MCF 10A (cell line): ENCODE measurements at regions not wholly inside any gene's neighbourhood (a gene's known extent, or its start where the extent isn't known, plus 50 kb on each side); places are given as distances from the start of the nearest gene placed in this dataset.

Experiments used
- BruUV-seq: library from RNA; stranded (reverse); fragments of 400-500 nt; replicated peaks from 2 replicates; lab custom pipeline; 2021; lab: Mats Ljungman, UMichigan
- CTCF ChIA-PET: fragments of 300-600 bp; sonication (Branson Sonifier 250); formaldehyde crosslinking; extraction: SDS; loops from one replicate; lab custom pipeline; 2021; ENCODE audit warnings: antibody characterized with exemption, inconsistent platforms; lab: Yijun Ruan, JAX
- POLR2A ChIA-PET: fragments of 300-600, 350-650 bp; sonication (Branson Sonifier 250); formaldehyde crosslinking; extraction: SDS; loops from one replicate; lab custom pipeline; 2020; ENCODE audit warnings: antibody characterized with exemption, inconsistent platforms; lab: Yijun Ruan, JAX
- DNase-seq: peaks from one replicate; pipeline ENCODE4 v3.0.0-alpha.2; 2018; ENCODE audit not compliant: unreplicated experiment
- H3K27ac Mint-ChIP-seq: one replicate; pipeline ENCODE4 v1.8.0; 2022; ENCODE audit warnings: mild to moderate bottlenecking, low read depth, mixed read lengths; ENCODE audit not compliant: unreplicated experiment
- H3K27me3 Mint-ChIP-seq: one replicate; pipeline ENCODE4 v1.8.0; 2022; ENCODE audit warnings: mixed read lengths; ENCODE audit not compliant: insufficient read depth, unreplicated experiment
- H3K36me3 Mint-ChIP-seq: one replicate; pipeline ENCODE4 v1.8.0; 2022; ENCODE audit warnings: mild to moderate bottlenecking, moderate library complexity, mixed read lengths; ENCODE audit not compliant: insufficient read depth, unreplicated experiment
- H3K4me1 Mint-ChIP-seq: one replicate; pipeline ENCODE4 v1.8.0; 2022; ENCODE audit warnings: mixed read lengths; ENCODE audit not compliant: insufficient read depth, unreplicated experiment
- H3K4me3 Mint-ChIP-seq: one replicate; pipeline ENCODE4 v1.8.0; 2022; ENCODE audit warnings: mild to moderate bottlenecking, moderate library complexity, mixed read lengths; ENCODE audit not compliant: unreplicated experiment
- H3K9me3 Mint-ChIP-seq: one replicate; pipeline ENCODE4 v1.8.0; 2022; ENCODE audit warnings: mixed read lengths; ENCODE audit not compliant: unreplicated experiment
- intact Hi-C: fragments of 100-400 bp; cut with micrococcal nuclease; formaldehyde crosslinking; loops from 2 replicates; pipeline ENCODE4 v1.14.1; 2022
- TF ChIP-seq, protein P1 (sequence below): fragments of 200-600 bp; IDR thresholded peaks from one replicate; pipeline ENCODE4 v1.8.0; 2022; ENCODE audit warnings: antibody characterized with exemption, mild to moderate bottlenecking; ENCODE audit not compliant: unreplicated experiment

DNA sequence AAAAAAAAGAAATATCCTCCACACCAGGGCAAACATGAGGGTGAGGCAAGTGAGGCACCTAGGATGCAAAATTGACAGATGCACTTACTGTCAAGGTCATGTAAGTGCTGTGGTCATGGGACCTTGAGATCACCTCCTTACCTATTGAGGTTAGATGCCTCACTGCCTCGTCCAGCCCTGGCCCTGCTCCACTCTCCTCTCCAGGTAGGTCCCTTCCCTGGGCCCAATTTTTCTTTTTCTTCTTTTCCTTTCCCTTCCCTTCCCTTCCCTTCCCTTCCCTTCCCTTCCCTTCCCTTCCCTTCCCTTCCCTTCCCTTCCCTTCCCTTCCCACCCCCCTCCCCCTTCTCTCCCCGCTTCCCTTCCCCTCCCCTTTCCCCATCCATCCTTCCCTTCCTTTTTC, 71.1 kb upstream of the DLG1 start:
- Mint-ChIP-seq H3K36me3 (peaks cover 2% of the 10 kb centered on the region), H3K9me3 (no peaks in the 10 kb centered on the region), H3K4me1 (peaks cover 49% of the 10 kb centered on the region), H3K27me3 (no peaks in the 10 kb centered on the region), H3K27ac (no peak overlapping the region), H3K4me3 (no peak overlapping the region)
- DNase-seq, result no peak
- intact Hi-C loops, result no loop called here
- TF ChIP-seq, protein P1, sequence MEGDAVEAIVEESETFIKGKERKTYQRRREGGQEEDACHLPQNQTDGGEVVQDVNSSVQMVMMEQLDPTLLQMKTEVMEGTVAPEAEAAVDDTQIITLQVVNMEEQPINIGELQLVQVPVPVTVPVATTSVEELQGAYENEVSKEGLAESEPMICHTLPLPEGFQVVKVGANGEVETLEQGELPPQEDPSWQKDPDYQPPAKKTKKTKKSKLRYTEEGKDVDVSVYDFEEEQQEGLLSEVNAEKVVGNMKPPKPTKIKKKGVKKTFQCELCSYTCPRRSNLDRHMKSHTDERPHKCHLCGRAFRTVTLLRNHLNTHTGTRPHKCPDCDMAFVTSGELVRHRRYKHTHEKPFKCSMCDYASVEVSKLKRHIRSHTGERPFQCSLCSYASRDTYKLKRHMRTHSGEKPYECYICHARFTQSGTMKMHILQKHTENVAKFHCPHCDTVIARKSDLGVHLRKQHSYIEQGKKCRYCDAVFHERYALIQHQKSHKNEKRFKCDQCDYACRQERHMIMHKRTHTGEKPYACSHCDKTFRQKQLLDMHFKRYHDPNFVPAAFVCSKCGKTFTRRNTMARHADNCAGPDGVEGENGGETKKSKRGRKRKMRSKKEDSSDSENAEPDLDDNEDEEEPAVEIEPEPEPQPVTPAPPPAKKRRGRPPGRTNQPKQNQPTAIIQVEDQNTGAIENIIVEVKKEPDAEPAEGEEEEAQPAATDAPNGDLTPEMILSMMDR, result no peak
- ChIA-PET CTCF (no interaction called here), POLR2A (interaction anchor here (1.4 to 4.7 kb wide), 2 partner anchors 49 to 71 kb away, joined by 5 to 36 read pairs; partner anchors contain the start of gene DLG1)
- no TSS peak for BruUV-seq

DNA sequence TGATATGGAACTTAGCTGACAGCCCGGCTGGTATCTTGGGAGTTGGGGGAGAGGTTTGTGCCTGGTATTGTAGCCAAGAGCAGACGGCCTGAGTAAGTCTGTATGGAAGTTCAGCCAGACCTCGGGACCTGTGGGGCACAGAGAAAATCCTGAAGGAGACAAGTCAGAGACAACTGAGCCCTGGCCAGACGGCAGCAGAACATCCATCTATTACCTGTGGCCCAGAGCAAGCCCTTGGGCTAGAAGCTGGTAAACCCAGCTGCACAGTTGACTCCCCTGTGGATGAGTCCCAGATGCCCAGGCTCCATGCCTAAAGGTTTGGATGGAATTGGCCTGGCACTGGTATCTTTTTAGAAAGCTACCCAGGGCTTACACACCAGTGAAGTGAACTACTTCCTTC, 70.4 kb upstream of the DLG1 start:
- H3K27me3 Mint-ChIP-seq, result no peaks in the 10 kb centered on the region
- TF ChIP-seq, protein P1, result no peak
- H3K4me3 Mint-ChIP-seq, result no peak overlapping the region
- peaks cover 51% of the 10 kb centered on the region for H3K4me1 Mint-ChIP-seq
- CTCF ChIA-PET, result interaction anchor here (1.2 kb wide), 1 partner anchor 27 kb away, joined by 3 read pairs; no protein-coding TSS in a partner anchor
- DNase-seq, result no peak
- H3K36me3 Mint-ChIP-seq, result no peaks in the 10 kb centered on the region
- no peak overlapping the region for H3K27ac Mint-ChIP-seq
- intact Hi-C loops, result no loop called here
- POLR2A ChIA-PET, result interaction anchor here (1.0 to 1.4 kb wide), 2 partner anchors 48 to 55 kb away, joined by 3 to 5 read pairs; no protein-coding TSS in a partner anchor
- H3K9me3 Mint-ChIP-seq, result no peaks in the 10 kb centered on the region
- no TSS peak for BruUV-seq

DNA sequence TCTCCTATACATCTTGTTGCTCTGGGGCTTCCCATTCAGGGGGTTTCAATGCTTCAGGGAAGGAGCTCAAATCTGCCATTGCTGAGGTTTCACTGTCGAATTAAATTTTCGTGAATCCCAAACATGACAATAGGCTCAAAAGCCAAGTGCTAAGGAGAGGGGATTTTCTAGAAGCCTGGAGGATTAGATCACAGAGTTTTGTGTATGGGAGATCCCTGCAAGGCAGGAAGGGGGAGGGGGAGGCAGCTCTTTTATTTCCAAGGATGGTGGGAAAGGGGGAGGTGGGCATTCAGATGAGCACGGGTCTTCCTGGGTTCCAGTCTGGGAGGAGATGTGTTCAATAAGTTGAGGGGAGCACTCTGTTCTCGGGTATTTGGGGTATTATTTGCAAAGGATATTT, 69.9 kb upstream of the DLG1 start:
- BruUV-seq, result no TSS peak
- TF ChIP-seq, protein P1, result no peak
- CTCF ChIA-PET, result interaction anchor here (0.6 to 1.2 kb wide), 2 partner anchors 27 to 144 kb away, joined by 3 read pairs; no protein-coding TSS in a partner anchor
- H3K36me3 Mint-ChIP-seq, result no peaks in the 10 kb centered on the region
- POLR2A ChIA-PET, result interaction anchor here (0.5 to 2.4 kb wide), 3 partner anchors 26 to 165 kb away, joined by 3 to 11 read pairs (median 3); no protein-coding TSS in a partner anchor
- H3K4me1 Mint-ChIP-seq, result peaks cover 51% of the 10 kb centered on the region
- intact Hi-C loops, result no loop called here
- no peak overlapping the region for H3K4me3 Mint-ChIP-seq
- no peaks in the 10 kb centered on the region for H3K27me3 Mint-ChIP-seq
- H3K9me3 Mint-ChIP-seq, result no peaks in the 10 kb centered on the region
- no peak overlapping the region for H3K27ac Mint-ChIP-seq
- no peak for DNase-seq

DNA sequence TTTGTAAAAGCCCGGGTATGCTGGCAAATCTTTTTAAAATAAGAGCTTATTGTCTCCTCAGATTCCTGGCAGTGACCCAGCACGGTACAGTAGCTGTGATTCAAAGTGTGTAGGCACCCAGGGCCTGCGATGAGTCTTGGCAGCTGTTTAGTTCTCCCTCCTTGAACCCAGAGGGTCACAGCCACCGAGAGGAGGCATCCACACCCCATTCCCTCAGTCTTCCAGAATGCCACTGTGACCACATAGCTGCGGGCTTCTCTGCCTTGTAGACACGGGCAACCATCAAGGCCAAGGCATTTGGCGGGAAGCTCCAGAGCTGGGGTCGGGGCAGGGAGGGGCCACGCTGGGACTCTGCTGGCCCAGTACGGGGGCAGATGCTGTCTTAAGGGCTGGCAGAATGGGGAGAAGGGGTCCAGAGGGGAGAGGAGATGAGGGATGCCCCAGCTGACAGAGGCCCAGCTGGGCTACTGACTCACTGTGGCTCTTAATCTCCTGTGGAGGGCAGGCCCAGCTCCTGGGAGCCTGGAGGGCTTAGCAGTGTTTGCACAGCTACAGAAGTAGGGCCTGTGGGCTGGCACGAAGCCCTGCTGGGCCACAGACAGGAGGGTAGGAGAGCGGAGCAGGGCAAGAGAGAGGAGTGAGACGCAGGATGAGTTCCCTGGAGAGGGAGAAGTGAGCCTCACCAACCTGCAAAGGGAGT, 68.8 kb upstream of the DLG1 start:
- no peak overlapping the region for H3K4me3 Mint-ChIP-seq
- H3K27ac Mint-ChIP-seq, result peak overlapping the region; percentile 55
- DNase-seq, result peak; percentile 93
- TF ChIP-seq, protein P1, result no peak
- ChIA-PET POLR2A (interaction anchor here (0.6 to 2.4 kb wide), 12 partner anchors 9 to 323 kb away, joined by 3 to 11 read pairs (median 4); partner anchors contain the start of gene DLG1), CTCF (interaction anchor here (0.7 to 1.3 kb wide), 7 partner anchors 9 to 115 kb away, joined by 3 to 4 read pairs (median 3); no protein-coding TSS in a partner anchor)
- no peaks in the 10 kb centered on the region for H3K9me3 Mint-ChIP-seq
- H3K36me3 Mint-ChIP-seq, result no peaks in the 10 kb centered on the region
- no peaks in the 10 kb centered on the region for H3K27me3 Mint-ChIP-seq
- peaks cover 44% of the 10 kb centered on the region for H3K4me1 Mint-ChIP-seq
- intact Hi-C loops, result loop anchor here (2.0 kb wide), 1 partner anchor 60 kb away; no protein-coding TSS in a partner anchor
- no TSS peak for BruUV-seq
